ENCODE measurements at regions not wholly inside any gene's neighbourhood (a gene's known extent, or its start where the extent isn't known, plus 50 kb on each side); places are given as distances from the start of the nearest gene placed in this dataset.

GRCh38 chr6:82066991-82067411, 180.5 kb downstream of the IBTK start:
- TF ChIP-seq CTCF (IDR thresholded peaks at IDR 0.05) (no peak), POLR2A (IDR thresholded peaks at IDR 0.05) (no peak), EP300 (IDR thresholded peaks at IDR 0.05) (no peak)
